ENCODE measurements at regions not wholly inside any gene's neighbourhood (a gene's known extent, or its start where the extent isn't known, plus 50 kb on each side); places are given as distances from the start of the nearest gene placed in this dataset.

- Histone ChIP-seq H4K5ac (ENCODE audit: insufficient read length, low read depth, low read length) (no peak overlapping the region), H4K8ac (replicated peaks; ENCODE audit: insufficient read length, low read depth, low read length) (no peak overlapping the region), H2BK12ac (ENCODE audit: insufficient read length, low read depth, low read length) (no peak overlapping the region), H3K4me1 (ENCODE audit: insufficient read depth, low read length) (no peaks in the 10 kb centered on the region), H2AK5ac (ENCODE audit: insufficient read length, low read length) (no peak overlapping the region), H2AFZ (ENCODE audit: low read length) (no peak overlapping the region), H2BK120ac (ENCODE audit: low read depth, low read length, poor library complexity, severe bottlenecking) (no peak overlapping the region), H3K14ac (ENCODE audit: insufficient read depth, low read length) (no peak overlapping the region), H3K56ac (ENCODE audit: insufficient read length, low read depth, low read length) (no peak overlapping the region), H3K4me2 (ENCODE audit: insufficient read depth, insufficient read length, low read length) (no peak overlapping the region), H4K91ac (ENCODE audit: insufficient read length, low read depth, low read length) (no peak overlapping the region), H3K79me2 (ENCODE audit: insufficient read depth, low read length) (no peaks in the 10 kb centered on the region), H3K18ac (ENCODE audit: insufficient read length, low read depth, low read length) (no peak overlapping the region), H3K23me2 (ENCODE audit: insufficient read length, low read depth, low read length, poor library complexity, severe bottlenecking) (no peaks in the 10 kb centered on the region), H4K20me1 (ENCODE audit: control insufficient read depth, insufficient read depth, insufficient read length) (no peaks in the 10 kb centered on the region), H3K4ac (ENCODE audit: low read depth, low read length) (no peak overlapping the region), H2BK5ac (ENCODE audit: insufficient read length, low read length) (no peak overlapping the region), H3K79me1 (ENCODE audit: insufficient read depth, low read depth, low read length, poor library complexity, severe bottlenecking) (no peaks in the 10 kb centered on the region), H3K27ac (ENCODE audit: insufficient read length, low read depth, low read length) (no peak overlapping the region), H3T11ph (ENCODE audit: low read length) (no peak overlapping the region), H2BK20ac (ENCODE audit: low read depth, low read length, poor library complexity, severe bottlenecking) (no peak overlapping the region), H3K27me3 (ENCODE audit: insufficient read depth, low read length) (no peaks in the 10 kb centered on the region), H3K9ac (ENCODE audit: extremely low read depth, insufficient read length, low read length) (no peak overlapping the region), H3K23ac (ENCODE audit: insufficient read length, low read depth, low read length) (no peak overlapping the region), H2BK15ac (ENCODE audit: low read depth, low read length) (no peak overlapping the region), H3K9me3 (ENCODE audit: control insufficient read depth, low read depth, low read length) (no peaks in the 10 kb centered on the region)
- WGBS (ENCODE audit: extremely low coverage, insufficient read length, low lambda C conversion rate) = no CpG with 5 or more reads among the region's 4 CpGs
- peaks cover 12 to 17% of the 10 kb centered on the region in 2 experiments; a peak in 4 of 5 replicates for H3K9me3 Mint-ChIP-seq
- TF ChIP-seq CTCF (conservative IDR thresholded peaks at IDR 0.05) = no peak
- no peaks in the 10 kb centered on the region for H3K4me1 Mint-ChIP-seq
- H3K27ac Mint-ChIP-seq = no peak overlapping the region
- peaks cover 0 to 24% (median 0%) of the 10 kb centered on the region in 3 experiments; a peak in 3 of 7 replicates for H3K36me3 Mint-ChIP-seq (ENCODE audit: insufficient read depth in 1 of 3, low read depth in 3 of 3)
- H3K4me3 Mint-ChIP-seq = no peak overlapping the region
- peaks cover 10% of the 10 kb centered on the region for H3K27me3 Mint-ChIP-seq (ENCODE audit: low read depth)
- no peak for DNase-seq
These were observed 83.0 kb upstream of the DAP start for GRCh38 chr5:10844016-10844415.
